ENCODE measurements at regions not wholly inside any gene's neighbourhood (a gene's known extent, or its start where the extent isn't known, plus 50 kb on each side); places are given as distances from the start of the nearest gene placed in this dataset.
"Not testable (repeated sequence)": the region's sequence is repeated elsewhere in the genome, so short reads cannot be mapped to it uniquely, and the experiment has no call there.

DNA sequence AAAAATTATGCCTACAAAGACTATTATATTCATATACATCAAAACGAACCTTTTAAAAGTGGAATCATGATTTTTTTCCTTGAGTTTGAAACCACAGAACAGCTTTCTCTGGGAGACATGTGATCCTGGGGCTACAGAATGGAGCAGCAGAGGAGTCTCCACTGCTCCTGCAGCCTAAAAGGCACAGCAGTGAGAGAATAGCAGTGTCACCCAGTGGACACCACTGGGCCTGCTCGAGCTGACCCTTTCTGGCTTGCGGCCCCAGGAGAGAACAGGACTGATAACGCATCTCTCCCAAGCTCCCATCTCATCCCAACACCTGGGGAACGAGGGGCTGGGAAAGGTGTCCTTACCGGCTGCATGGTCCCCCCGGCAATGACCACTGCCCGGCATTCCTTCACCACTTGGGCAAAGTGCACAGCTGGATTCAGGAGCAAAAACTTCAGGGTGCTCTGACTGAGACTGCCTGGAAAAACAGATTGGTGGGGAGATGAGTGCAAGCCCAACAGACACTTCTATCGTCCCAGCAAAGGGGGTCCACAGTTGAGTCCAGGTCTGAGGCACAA is 183.5 kb downstream of the KLRB1 start:
- TF ChIP-seq, protein P1, sequence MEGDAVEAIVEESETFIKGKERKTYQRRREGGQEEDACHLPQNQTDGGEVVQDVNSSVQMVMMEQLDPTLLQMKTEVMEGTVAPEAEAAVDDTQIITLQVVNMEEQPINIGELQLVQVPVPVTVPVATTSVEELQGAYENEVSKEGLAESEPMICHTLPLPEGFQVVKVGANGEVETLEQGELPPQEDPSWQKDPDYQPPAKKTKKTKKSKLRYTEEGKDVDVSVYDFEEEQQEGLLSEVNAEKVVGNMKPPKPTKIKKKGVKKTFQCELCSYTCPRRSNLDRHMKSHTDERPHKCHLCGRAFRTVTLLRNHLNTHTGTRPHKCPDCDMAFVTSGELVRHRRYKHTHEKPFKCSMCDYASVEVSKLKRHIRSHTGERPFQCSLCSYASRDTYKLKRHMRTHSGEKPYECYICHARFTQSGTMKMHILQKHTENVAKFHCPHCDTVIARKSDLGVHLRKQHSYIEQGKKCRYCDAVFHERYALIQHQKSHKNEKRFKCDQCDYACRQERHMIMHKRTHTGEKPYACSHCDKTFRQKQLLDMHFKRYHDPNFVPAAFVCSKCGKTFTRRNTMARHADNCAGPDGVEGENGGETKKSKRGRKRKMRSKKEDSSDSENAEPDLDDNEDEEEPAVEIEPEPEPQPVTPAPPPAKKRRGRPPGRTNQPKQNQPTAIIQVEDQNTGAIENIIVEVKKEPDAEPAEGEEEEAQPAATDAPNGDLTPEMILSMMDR (IDR thresholded peaks at IDR 0.05), result not testable (repeated sequence)
- not testable (repeated sequence) for TF ChIP-seq POLR2A, POLR2AphosphoS5 (IDR thresholded peaks at IDR 0.05)
